ENCODE measurements at regions not wholly inside any gene's neighbourhood (a gene's known extent, or its start where the extent isn't known, plus 50 kb on each side); places are given as distances from the start of the nearest gene placed in this dataset.

DNA sequence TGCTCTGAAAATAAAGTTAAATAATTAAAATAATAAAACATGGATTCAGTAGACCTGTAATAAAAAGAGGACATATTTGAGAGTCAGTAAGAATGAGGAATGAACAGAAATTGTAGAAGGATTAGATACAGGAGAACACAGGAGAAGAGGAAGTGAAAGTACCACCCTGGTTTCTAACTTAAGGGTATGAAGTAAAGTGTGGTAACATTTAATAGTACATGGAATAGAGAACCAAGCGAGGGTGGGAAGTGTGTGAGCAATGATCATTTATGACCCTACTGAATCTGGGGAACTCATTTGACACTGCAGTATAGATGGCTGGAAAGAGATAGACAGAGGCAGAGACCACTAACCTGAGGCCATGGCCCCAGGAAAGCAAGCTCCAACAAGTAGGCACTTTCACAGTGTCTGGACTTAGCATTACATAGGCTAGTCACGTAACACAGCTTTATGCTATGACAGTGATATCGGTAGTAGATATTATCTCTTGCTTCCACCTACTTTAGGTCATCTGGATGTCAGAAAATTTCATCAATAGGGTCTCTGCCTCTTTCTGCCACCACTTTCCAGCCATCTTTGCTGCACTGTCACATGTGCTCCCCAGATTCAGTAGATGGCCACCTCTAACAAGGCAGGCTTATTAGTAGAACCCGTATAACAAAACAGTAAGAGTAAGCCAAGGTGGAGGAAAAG is 633.9 kb upstream of the MIR17HG start:
- 76% methylated on average over 4 of the region's 4 CpGs for WGBS
- no peak for TF ChIP-seq POLR2A (IDR thresholded peaks at IDR 0.05)
- TF ChIP-seq CTCF (IDR thresholded peaks at IDR 0.05) = no peak
- TF ChIP-seq POLR2AphosphoS5 (IDR thresholded peaks at IDR 0.05) = no peak
- intact Hi-C loops (cut with DNase I) = no loop called here
- Histone ChIP-seq H3K27me3 (replicated peaks; ENCODE audit: insufficient read depth) (no peaks in the 10 kb centered on the region), H3K9me3 (no peaks in the 10 kb centered on the region), H3K4me3 (no peak overlapping the region), H3K36me3 (no peaks in the 10 kb centered on the region), H3K27ac (no peak overlapping the region), H3K4me1 (replicated peaks) (no peaks in the 10 kb centered on the region)
- no peak for DNase-seq (ENCODE audit: low spot score)

DNA sequence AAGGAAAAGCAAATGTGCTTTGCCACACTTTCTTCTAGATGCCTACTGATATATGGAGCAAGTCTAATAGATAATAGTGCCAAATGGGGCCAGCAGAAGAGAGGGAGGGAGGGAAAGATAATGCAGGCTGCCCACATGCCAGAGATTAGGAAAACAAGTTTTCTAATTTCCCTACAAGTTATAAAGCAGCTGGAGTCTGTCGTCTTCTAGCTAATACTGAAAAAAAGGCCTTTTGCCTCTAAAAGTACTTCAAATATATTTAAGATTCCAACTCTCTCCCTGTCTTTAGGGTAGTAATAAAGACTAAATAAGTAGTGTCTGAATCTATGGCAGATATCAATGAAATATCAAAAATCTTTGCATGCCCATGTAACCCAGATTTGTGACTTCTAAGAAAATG is 632.0 kb upstream of the MIR17HG start:
- no peak for TF ChIP-seq CTCF (IDR thresholded peaks at IDR 0.05)
- TF ChIP-seq POLR2A (IDR thresholded peaks at IDR 0.05) = no peak
- no peak for TF ChIP-seq POLR2AphosphoS5 (IDR thresholded peaks at IDR 0.05)
- Histone ChIP-seq H3K4me3 (no peak overlapping the region), H3K27me3 (replicated peaks; ENCODE audit: insufficient read depth) (no peaks in the 10 kb centered on the region), H3K36me3 (no peaks in the 10 kb centered on the region), H3K9me3 (no peaks in the 10 kb centered on the region), H3K4me1 (replicated peaks) (no peaks in the 10 kb centered on the region), H3K27ac (no peak overlapping the region)
- WGBS = 72% methylated on average over 1 of the region's 1 CpG
- intact Hi-C loops (cut with DNase I) = no loop called here
- no peak for DNase-seq (ENCODE audit: low spot score)

GRCh38 chr13:90717451-90717936 is 630.0 kb upstream of the MIR17HG start:
- no peaks in the 10 kb centered on the region for H3K27me3 ChIP-seq (replicated peaks; ENCODE audit: insufficient read depth)
- intact Hi-C loops (cut with DNase I) = no loop called here
- no peaks in the 10 kb centered on the region for H3K4me1 ChIP-seq (replicated peaks)
- TF ChIP-seq POLR2AphosphoS5 (IDR thresholded peaks at IDR 0.05) = no peak
- no peak for TF ChIP-seq POLR2A (IDR thresholded peaks at IDR 0.05)
- TF ChIP-seq CTCF (IDR thresholded peaks at IDR 0.05) = no peak
- H3K9me3 ChIP-seq = no peaks in the 10 kb centered on the region
- no peak overlapping the region for H3K27ac ChIP-seq
- no peak for DNase-seq (ENCODE audit: low spot score)
- H3K36me3 ChIP-seq = no peaks in the 10 kb centered on the region
- 19% methylated on average over 3 of the region's 3 CpGs for WGBS
- no peak overlapping the region for H3K4me3 ChIP-seq

DNA sequence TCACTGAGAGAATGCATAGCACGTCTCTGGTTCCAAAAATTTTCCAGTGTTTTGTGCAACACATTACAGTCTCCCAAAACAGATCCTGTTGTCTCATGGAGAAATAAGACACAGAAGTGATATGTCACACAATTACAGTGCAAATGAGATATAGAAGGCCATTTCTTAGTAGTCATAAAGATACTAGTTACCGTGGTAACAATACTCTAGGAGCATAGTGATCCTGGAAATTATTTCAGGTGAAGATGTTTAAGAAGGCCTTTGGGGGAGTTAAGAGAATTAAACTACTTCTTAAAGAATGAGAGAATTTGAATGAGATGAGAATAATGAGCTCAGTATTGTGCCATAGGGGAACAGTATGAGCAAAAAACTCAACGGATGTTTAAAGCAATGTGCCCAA is 628.0 kb upstream of the MIR17HG start:
- no peaks in the 10 kb centered on the region for H3K4me1 ChIP-seq (replicated peaks)
- H3K4me3 ChIP-seq = no peak overlapping the region
- H3K36me3 ChIP-seq = no peaks in the 10 kb centered on the region
- H3K9me3 ChIP-seq = no peaks in the 10 kb centered on the region
- intact Hi-C loops (cut with DNase I) = no loop called here
- TF ChIP-seq CTCF (IDR thresholded peaks at IDR 0.05) (no peak), POLR2A (IDR thresholded peaks at IDR 0.05) (no peak), POLR2AphosphoS5 (IDR thresholded peaks at IDR 0.05) (no peak)
- WGBS = 95% methylated on average over 3 of the region's 3 CpGs
- no peak for DNase-seq (ENCODE audit: low spot score)
- no peaks in the 10 kb centered on the region for H3K27me3 ChIP-seq (replicated peaks; ENCODE audit: insufficient read depth)
- H3K27ac ChIP-seq = no peak overlapping the region

DNA sequence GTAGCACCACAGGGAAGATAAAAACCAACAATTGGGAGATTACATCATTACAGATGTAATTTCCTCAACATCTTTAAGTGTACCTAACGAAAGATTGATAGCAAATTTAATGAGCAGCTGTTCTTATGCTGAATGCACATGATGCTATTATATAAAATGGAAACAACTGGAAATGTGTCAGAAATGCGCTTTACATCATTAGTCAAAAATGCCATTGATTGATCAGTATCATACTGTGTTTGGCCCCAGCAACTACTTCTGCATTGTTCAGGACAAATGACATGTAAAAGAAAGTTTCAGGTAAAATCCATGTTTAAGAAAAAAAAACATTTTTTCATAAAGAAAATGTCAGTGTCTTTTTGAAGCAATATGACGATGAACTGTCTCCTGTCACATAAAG is 625.5 kb upstream of the MIR17HG start:
- H3K4me1 ChIP-seq (replicated peaks) = no peaks in the 10 kb centered on the region
- no peaks in the 10 kb centered on the region for H3K9me3 ChIP-seq
- intact Hi-C loops (cut with DNase I) = no loop called here
- 59% methylated on average over 3 of the region's 3 CpGs for WGBS
- H3K36me3 ChIP-seq = no peaks in the 10 kb centered on the region
- no peaks in the 10 kb centered on the region for H3K27me3 ChIP-seq (replicated peaks; ENCODE audit: insufficient read depth)
- H3K27ac ChIP-seq = no peak overlapping the region
- no peak for TF ChIP-seq POLR2AphosphoS5 (IDR thresholded peaks at IDR 0.05)
- TF ChIP-seq POLR2A (IDR thresholded peaks at IDR 0.05) = no peak
- no peak for TF ChIP-seq CTCF (IDR thresholded peaks at IDR 0.05)
- no peak for DNase-seq (ENCODE audit: low spot score)
- no peak overlapping the region for H3K4me3 ChIP-seq

Data from prostate gland (tissue), 2 donors.